Endothelial cell of umbilical vein (primary cell): ENCODE measurements at regions not wholly inside any gene's neighbourhood (a gene's known extent, or its start where the extent isn't known, plus 50 kb on each side); places are given as distances from the start of the nearest gene placed in this dataset.

Experiments used
- CTCF ChIP-seq, 2 donors: IDR thresholded peaks; 1 replicate in 1 of 2; 2 replicates in 1 of 2; pipeline ENCODE4 v1.5.1; 2011; ENCODE audit warnings: low read length in 2 of 2, mild to moderate bottlenecking in 2 of 2, moderate library complexity in 2 of 2, control low read depth in 1 of 2, inconsistent platforms in 1 of 2, low read depth in 1 of 2; ENCODE audit not compliant: insufficient read depth in 1 of 2; ENCODE audit errors: extremely low read depth in 1 of 2
- EZH2 ChIP-seq: IDR thresholded peaks from 2 replicates; pipeline ENCODE4 v1.6.1; 2012; ENCODE audit warnings: borderline replicate concordance, low read depth, mild to moderate bottlenecking, moderate library complexity, low read length, inconsistent platforms; ENCODE audit not compliant: severe bottlenecking
- GATA2 ChIP-seq: IDR thresholded peaks from 2 replicates; pipeline ENCODE4 v1.7.0; 2011; ENCODE audit warnings: low read depth, mild to moderate bottlenecking, moderate library complexity, mixed read lengths, low read length; ENCODE audit not compliant: insufficient read length, insufficient read depth
- JUN ChIP-seq: IDR thresholded peaks from 2 replicates; pipeline ENCODE4 v1.6.1; 2011; ENCODE audit warnings: borderline replicate concordance, low read depth; ENCODE audit not compliant: insufficient read length, insufficient read depth
- MAX ChIP-seq: IDR thresholded peaks from 2 replicates; pipeline ENCODE4 v1.6.1; 2011; ENCODE audit not compliant: insufficient read depth, insufficient read length
- MYC ChIP-seq: IDR thresholded peaks from one replicate; pipeline ENCODE4 v1.6.1; 2011; ENCODE audit warnings: mild to moderate bottlenecking, low read depth, low read length
- POLR2A ChIP-seq: IDR thresholded peaks from 2 replicates; pipeline ENCODE4 v1.6.1; 2012; ENCODE audit warnings: low read depth, mild to moderate bottlenecking, control low read depth, low read length
- POLR2AphosphoS5 ChIP-seq: IDR thresholded peaks from 2 replicates; pipeline ENCODE4 v1.6.1; 2012; ENCODE audit warnings: low read depth, mild to moderate bottlenecking, control low read depth, low read length, moderate library complexity; ENCODE audit not compliant: insufficient read depth

GRCh38 chr6:126721581-126722160, 381.8 kb downstream of the CENPW start:
- TF ChIP-seq MAX = no peak
- TF ChIP-seq CTCF (IDR thresholded peaks at IDR 0.05; ENCODE audit: extremely low read depth in 1 of 2, insufficient read depth in 1 of 2, low read depth in 1 of 2, low read length in 2 of 2) = no peak
- TF ChIP-seq EZH2 = no peak
- TF ChIP-seq POLR2A = no peak
- TF ChIP-seq JUN = peak; percentile 73
- no peak for TF ChIP-seq POLR2AphosphoS5
- no peak for TF ChIP-seq MYC
- TF ChIP-seq GATA2 = no peak
